ENCODE measurements at regions not wholly inside any gene's neighbourhood (a gene's known extent, or its start where the extent isn't known, plus 50 kb on each side); places are given as distances from the start of the nearest gene placed in this dataset.

DNA sequence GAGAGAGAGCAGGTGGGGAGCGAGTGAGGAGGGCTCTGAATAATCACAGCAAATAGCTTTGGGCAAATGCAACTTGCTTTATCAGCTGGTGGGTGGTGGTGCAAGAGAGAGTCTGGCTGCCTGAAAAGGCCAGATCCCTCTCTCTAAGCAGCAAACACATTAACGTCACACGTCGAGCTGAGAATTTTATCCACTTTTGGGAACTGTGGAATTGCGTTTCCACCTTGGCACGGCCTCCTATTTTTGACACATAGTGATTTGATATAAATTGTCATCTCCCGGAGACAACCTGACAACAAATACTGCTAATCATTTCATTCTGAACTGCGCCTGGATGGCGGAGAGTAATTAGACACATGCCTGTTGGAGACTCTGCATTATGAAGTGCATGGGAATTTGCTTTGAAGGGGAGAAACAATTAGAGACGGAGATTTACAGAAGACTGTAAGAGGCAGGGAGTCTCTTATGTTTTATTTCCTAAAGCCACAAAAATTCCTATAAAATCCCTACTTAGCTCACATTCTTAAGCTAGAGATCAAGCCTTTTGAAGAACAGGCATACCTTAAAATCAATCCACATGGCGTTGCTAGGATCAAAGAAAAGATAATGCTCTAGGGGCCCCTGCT is 634.1 kb downstream of the TDRD15 start:
- Histone ChIP-seq H3K9me3 (peaks cover 3% of the 10 kb centered on the region; the same call in 2 of the 3 replicates), H3K4me2 (no peak overlapping the region), H3K27ac (no peak overlapping the region), H3K4me3 (no peak overlapping the region), H3K4me1 (no peaks in the 10 kb centered on the region)
- ChIA-PET CTCF (no interaction called here), POLR2A (no interaction called here)
- ATAC-seq: no peak
- DNase-seq (ENCODE audit: low read depth in 1 of 2, low spot score in 1 of 2): no peak
- no peak for FAIRE-seq
- no peak for TF ChIP-seq ZSCAN20 (CRISPR knock-in tag; IDR thresholded peaks at IDR 0.05)
- no peak for TF ChIP-seq ATOH8 (CRISPR knock-in tag; IDR thresholded peaks at IDR 0.05; ENCODE audit: low read depth)
- no peak for TF ChIP-seq KDM1A (IDR thresholded peaks at IDR 0.05; ENCODE audit: low read depth)
- no peak for TF ChIP-seq TFCP2L1 (CRISPR knock-in tag; IDR thresholded peaks at IDR 0.05)
- no peak for TF ChIP-seq ZFP36 (IDR thresholded peaks at IDR 0.05; ENCODE audit: borderline replicate concordance, partially characterized antibody)
- TF ChIP-seq KDM5A (IDR thresholded peaks at IDR 0.05): no peak
- no peak for TF ChIP-seq HDAC2 (IDR thresholded peaks at IDR 0.05)
- TF ChIP-seq RCOR1 (IDR thresholded peaks at IDR 0.05; ENCODE audit: low read depth, low read length): no peak
- TF ChIP-seq FOSB (CRISPR knock-in tag; IDR thresholded peaks at IDR 0.05): no peak
- TF ChIP-seq, protein P1, sequence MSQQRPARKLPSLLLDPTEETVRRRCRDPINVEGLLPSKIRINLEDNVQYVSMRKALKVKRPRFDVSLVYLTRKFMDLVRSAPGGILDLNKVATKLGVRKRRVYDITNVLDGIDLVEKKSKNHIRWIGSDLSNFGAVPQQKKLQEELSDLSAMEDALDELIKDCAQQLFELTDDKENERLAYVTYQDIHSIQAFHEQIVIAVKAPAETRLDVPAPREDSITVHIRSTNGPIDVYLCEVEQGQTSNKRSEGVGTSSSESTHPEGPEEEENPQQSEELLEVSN (IDR thresholded peaks at IDR 0.05; ENCODE audit: borderline replicate concordance, low read depth): no peak
- no peak for TF ChIP-seq GATA3 (IDR thresholded peaks at IDR 0.05; ENCODE audit: borderline replicate concordance)
- no peak for TF ChIP-seq MAFK (IDR thresholded peaks at IDR 0.05; ENCODE audit: partially characterized antibody)
- TF ChIP-seq, protein P2, sequence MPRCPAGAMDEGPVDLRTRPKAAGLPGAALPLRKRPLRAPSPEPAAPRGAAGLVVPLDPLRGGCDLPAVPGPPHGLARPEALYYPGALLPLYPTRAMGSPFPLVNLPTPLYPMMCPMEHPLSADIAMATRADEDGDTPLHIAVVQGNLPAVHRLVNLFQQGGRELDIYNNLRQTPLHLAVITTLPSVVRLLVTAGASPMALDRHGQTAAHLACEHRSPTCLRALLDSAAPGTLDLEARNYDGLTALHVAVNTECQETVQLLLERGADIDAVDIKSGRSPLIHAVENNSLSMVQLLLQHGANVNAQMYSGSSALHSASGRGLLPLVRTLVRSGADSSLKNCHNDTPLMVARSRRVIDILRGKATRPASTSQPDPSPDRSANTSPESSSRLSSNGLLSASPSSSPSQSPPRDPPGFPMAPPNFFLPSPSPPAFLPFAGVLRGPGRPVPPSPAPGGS (IDR thresholded peaks at IDR 0.05): no peak
- no peak for TF ChIP-seq TP53 (CRISPR knock-in tag; IDR thresholded peaks at IDR 0.05)
- WGBS (ENCODE audit: missing lambda C conversion rate): 24% methylated on average over 11 of the region's 11 CpGs

DNA sequence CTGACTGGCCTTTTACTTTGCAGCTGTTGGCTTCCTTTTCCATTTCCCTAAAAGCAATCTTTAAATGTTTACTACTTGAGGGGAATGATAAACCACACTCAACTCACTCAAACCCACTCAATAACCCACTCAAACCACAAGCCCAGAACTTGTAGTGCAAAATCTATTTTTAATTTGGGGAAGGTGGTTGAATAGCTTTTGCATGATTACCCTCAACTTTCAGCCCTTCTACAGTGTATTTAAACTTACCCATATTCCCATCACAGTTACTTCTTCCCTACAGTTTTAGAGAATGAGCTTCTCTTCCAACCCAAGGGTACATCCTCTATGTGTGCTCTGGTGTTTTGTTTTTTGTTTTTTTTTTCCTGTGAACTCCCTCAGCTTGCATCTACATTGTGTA is 636.1 kb downstream of the TDRD15 start:
- DNase-seq (ENCODE audit: low read depth in 1 of 2, low spot score in 1 of 2) (no peak), ATAC-seq (no peak), FAIRE-seq (no peak)
- ChIA-PET CTCF (no interaction called here), POLR2A (no interaction called here)
- Histone ChIP-seq H3K4me2 (no peak overlapping the region), H3K27ac (no peak overlapping the region), H3K4me3 (no peak overlapping the region), H3K4me1 (no peaks in the 10 kb centered on the region), H3K9me3 (peaks cover 3% of the 10 kb centered on the region; the same call in 2 of the 3 replicates)
- no peak for TF ChIP-seq ESRRA (IDR thresholded peaks at IDR 0.05; ENCODE audit: borderline replicate concordance, low read length)
- no peak for TF ChIP-seq RARB (CRISPR knock-in tag; IDR thresholded peaks at IDR 0.05)
- TF ChIP-seq RCOR1 (IDR thresholded peaks at IDR 0.05; ENCODE audit: low read depth, low read length): no peak
- TF ChIP-seq, protein P1 (IDR thresholded peaks at IDR 0.05; ENCODE audit: borderline replicate concordance, low read depth): no peak

DNA sequence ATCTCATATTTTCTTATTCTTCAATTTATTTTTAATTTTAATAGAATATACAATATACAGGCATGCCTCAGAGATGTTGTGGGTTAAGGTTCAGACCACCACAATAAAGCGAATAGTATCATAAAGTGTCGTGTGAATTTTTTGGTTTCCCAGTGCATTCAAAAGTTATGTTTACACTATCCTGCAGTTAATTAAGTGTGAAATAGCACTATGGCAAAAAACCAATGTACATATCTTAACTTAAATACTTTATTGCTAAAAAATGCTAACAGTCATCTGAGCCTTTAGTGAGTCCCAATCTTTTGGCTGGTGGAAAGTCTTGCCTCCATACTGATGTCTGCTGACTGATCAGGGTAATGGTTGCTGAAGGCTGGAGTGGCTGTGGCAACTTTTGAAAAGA is 637.6 kb downstream of the TDRD15 start:
- no peak for DNase-seq (ENCODE audit: low read depth in 1 of 2, low spot score in 1 of 2)
- FAIRE-seq: no peak
- Histone ChIP-seq H3K27ac (no peak overlapping the region), H3K4me2 (no peak overlapping the region), H3K4me1 (no peaks in the 10 kb centered on the region), H3K9me3 (peaks cover 3% of the 10 kb centered on the region; the same call in 1 of the 3 replicates), H3K4me3 (no peak overlapping the region)
- ChIA-PET CTCF (no interaction called here), POLR2A (no interaction called here)
- no peak for ATAC-seq
- WGBS (ENCODE audit: missing lambda C conversion rate): 60% methylated on average over 2 of the region's 2 CpGs
- TF ChIP-seq POLR2A (IDR thresholded peaks at IDR 0.05; ENCODE audit: low read length) (no peak), EHMT2 (IDR thresholded peaks at IDR 0.05; ENCODE audit: low read depth) (no peak), MAFK (IDR thresholded peaks at IDR 0.05; ENCODE audit: partially characterized antibody) (no peak), SREBF2 (IDR thresholded peaks at IDR 0.05) (no peak), HOXB5 (CRISPR knock-in tag; IDR thresholded peaks at IDR 0.05) (no peak), REST (IDR thresholded peaks at IDR 0.05) (no peak), CHD4 (IDR thresholded peaks at IDR 0.05; ENCODE audit: borderline replicate concordance) (no peak), CTCF (IDR thresholded peaks at IDR 0.05) (no peak), BHLHE40 (IDR thresholded peaks at IDR 0.05; ENCODE audit: low read depth, low read length) (no peak), ATOH8 (CRISPR knock-in tag; IDR thresholded peaks at IDR 0.05; ENCODE audit: low read depth) (no peak), ZC3H11A (IDR thresholded peaks at IDR 0.05) (no peak)
